Central memory CD8-positive, alpha-beta T cell (primary cell): ENCODE measurements at regions not wholly inside any gene's neighbourhood (a gene's known extent, or its start where the extent isn't known, plus 50 kb on each side); places are given as distances from the start of the nearest gene placed in this dataset.

Source experiments
- ATAC-seq: fragments of 150-1000 bp; cut with Tn5 transposase; replicated peaks from 2 replicates; pipeline ENCODE4 v1.10.0; 2022; ENCODE audit warnings: mild to moderate bottlenecking, moderate FRiP score, moderate number of reproducible peaks; ENCODE audit not compliant: poor library complexity, severe bottlenecking; ENCODE audit errors: extremely low read depth
- DNase-seq, 2 donors: peaks; one replicate each; pipeline ENCODE4 v3.0.0; 2021; ENCODE audit warnings: low spot score in 2 of 2
- H3K27ac Mint-ChIP-seq: one replicate; pipeline ENCODE4 v1.8.0; 2022; ENCODE audit warnings: low read depth, mild to moderate bottlenecking, moderate library complexity, mixed read lengths
- H3K27me3 Mint-ChIP-seq: one replicate; pipeline ENCODE4 v1.8.0; 2022; ENCODE audit warnings: mixed read lengths
- H3K36me3 Mint-ChIP-seq: one replicate; pipeline ENCODE4 v1.8.0; 2022; ENCODE audit warnings: mild to moderate bottlenecking, moderate library complexity, mixed read lengths; ENCODE audit not compliant: insufficient read depth
- H3K4me1 Mint-ChIP-seq: one replicate; pipeline ENCODE4 v1.8.0; 2022; ENCODE audit warnings: mixed read lengths
- H3K4me3 Mint-ChIP-seq: one replicate; pipeline ENCODE4 v1.8.0; 2022; ENCODE audit warnings: mild to moderate bottlenecking, moderate library complexity, mixed read lengths
- H3K9me3 Mint-ChIP-seq: one replicate; pipeline ENCODE4 v1.8.0; 2022; ENCODE audit warnings: mixed read lengths

DNA sequence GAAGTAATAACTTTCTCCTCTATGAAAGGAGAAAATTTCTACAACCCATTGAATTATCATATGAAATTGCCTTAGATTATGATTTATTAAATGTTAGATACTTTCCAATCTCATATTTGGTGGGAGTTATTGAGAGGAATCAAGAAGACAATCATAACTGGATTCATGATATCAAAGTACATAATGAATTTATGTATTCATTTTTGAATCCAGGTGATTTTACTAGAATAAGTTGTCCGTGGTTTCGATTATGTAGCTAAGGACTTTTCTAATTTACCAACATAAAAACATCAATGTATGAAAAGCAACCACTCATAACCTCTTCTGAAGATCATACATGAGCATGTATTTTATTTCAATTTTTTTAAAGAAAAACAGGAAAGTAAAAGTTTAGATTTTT lies 1225.0 kb upstream of the MIR17HG start:
- Mint-ChIP-seq H3K4me1 (no peaks in the 10 kb centered on the region), H3K27ac (no peak overlapping the region), H3K36me3 (no peaks in the 10 kb centered on the region), H3K9me3 (peaks cover 33% of the 10 kb centered on the region), H3K4me3 (no peak overlapping the region), H3K27me3 (no peaks in the 10 kb centered on the region)
- no peak for ATAC-seq
- no peak for DNase-seq

GRCh38 chr13:90135558-90135957 lies 1211.9 kb upstream of the MIR17HG start:
- no peaks in the 10 kb centered on the region for H3K27me3 Mint-ChIP-seq
- peaks cover 1% of the 10 kb centered on the region for H3K36me3 Mint-ChIP-seq
- no peaks in the 10 kb centered on the region for H3K9me3 Mint-ChIP-seq
- H3K4me1 Mint-ChIP-seq: no peaks in the 10 kb centered on the region
- DNase-seq: no peak
- no peak for ATAC-seq
- H3K27ac Mint-ChIP-seq: no peak overlapping the region
- H3K4me3 Mint-ChIP-seq: no peak overlapping the region

GRCh38 chr13:90142251-90142650 lies 1205.2 kb upstream of the MIR17HG start:
- Mint-ChIP-seq H3K27me3 (no peaks in the 10 kb centered on the region), H3K36me3 (peaks cover 1% of the 10 kb centered on the region), H3K9me3 (no peaks in the 10 kb centered on the region), H3K4me3 (no peak overlapping the region), H3K4me1 (no peaks in the 10 kb centered on the region), H3K27ac (no peak overlapping the region)
- DNase-seq: no peak
- no peak for ATAC-seq

GRCh38 chr13:90154311-90154960 lies 1193.1 kb upstream of the MIR17HG start:
- Mint-ChIP-seq H3K36me3 (no peaks in the 10 kb centered on the region), H3K9me3 (peaks cover 28% of the 10 kb centered on the region), H3K27me3 (no peaks in the 10 kb centered on the region), H3K4me1 (no peaks in the 10 kb centered on the region), H3K27ac (no peak overlapping the region), H3K4me3 (no peak overlapping the region)
- no peak for ATAC-seq
- no peak for DNase-seq

- no peaks in the 10 kb centered on the region for H3K36me3 Mint-ChIP-seq
- no peak for DNase-seq
- no peak overlapping the region for H3K27ac Mint-ChIP-seq
- no peaks in the 10 kb centered on the region for H3K27me3 Mint-ChIP-seq
- H3K4me1 Mint-ChIP-seq: no peaks in the 10 kb centered on the region
- H3K9me3 Mint-ChIP-seq: peaks cover 19% of the 10 kb centered on the region
- H3K4me3 Mint-ChIP-seq: no peak overlapping the region
- ATAC-seq: no peak
These were observed 1191.1 kb upstream of the MIR17HG start for GRCh38 chr13:90156390-90156789.

- Mint-ChIP-seq H3K4me3 (no peak overlapping the region), H3K27me3 (no peaks in the 10 kb centered on the region), H3K4me1 (no peaks in the 10 kb centered on the region), H3K36me3 (no peaks in the 10 kb centered on the region), H3K27ac (no peak overlapping the region), H3K9me3 (peaks cover 22% of the 10 kb centered on the region)
- ATAC-seq: no peak
- DNase-seq: no peak
These were observed 1178.5 kb upstream of the MIR17HG start for GRCh38 chr13:90168953-90169352.

- Mint-ChIP-seq H3K9me3 (peaks cover 16% of the 10 kb centered on the region), H3K4me3 (no peak overlapping the region), H3K27ac (no peak overlapping the region), H3K36me3 (no peaks in the 10 kb centered on the region), H3K27me3 (no peaks in the 10 kb centered on the region), H3K4me1 (no peaks in the 10 kb centered on the region)
- no peak for DNase-seq
- no peak for ATAC-seq
These were observed 1177.3 kb upstream of the MIR17HG start for GRCh38 chr13:90170208-90170607.

- DNase-seq: no peak
- Mint-ChIP-seq H3K27ac (no peak overlapping the region), H3K9me3 (peaks cover 19% of the 10 kb centered on the region), H3K27me3 (no peaks in the 10 kb centered on the region), H3K4me3 (no peak overlapping the region), H3K36me3 (no peaks in the 10 kb centered on the region), H3K4me1 (no peaks in the 10 kb centered on the region)
- ATAC-seq: no peak
These were observed 1175.8 kb upstream of the MIR17HG start for GRCh38 chr13:90171649-90172048.

- Mint-ChIP-seq H3K27ac (no peak overlapping the region), H3K4me3 (no peak overlapping the region), H3K4me1 (no peaks in the 10 kb centered on the region), H3K9me3 (peaks cover 6% of the 10 kb centered on the region), H3K36me3 (no peaks in the 10 kb centered on the region), H3K27me3 (no peaks in the 10 kb centered on the region)
- ATAC-seq (no peak), DNase-seq (no peak)
These were observed 1170.0 kb upstream of the MIR17HG start for GRCh38 chr13:90177512-90177911.

DNA sequence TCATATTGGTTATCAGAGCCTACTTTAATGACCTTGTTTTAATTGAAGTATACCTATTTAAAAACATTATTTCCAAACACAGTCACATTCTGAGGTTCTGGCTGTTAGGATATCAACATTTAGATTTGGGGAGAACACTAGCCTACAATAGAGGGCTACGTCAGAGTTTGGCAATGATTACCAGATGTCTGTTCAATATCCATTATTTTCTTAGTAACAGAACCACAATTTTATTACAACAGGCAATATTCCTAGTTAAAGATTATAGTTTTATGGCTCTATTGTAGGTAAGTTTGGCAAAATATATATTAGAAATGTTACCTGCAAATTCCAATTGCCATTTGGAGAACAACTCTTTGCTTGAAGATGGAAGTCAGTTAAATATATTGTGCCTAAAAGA lies 1163.1 kb upstream of the MIR17HG start:
- Mint-ChIP-seq H3K9me3 (peaks cover 8% of the 10 kb centered on the region), H3K36me3 (no peaks in the 10 kb centered on the region), H3K4me3 (no peak overlapping the region), H3K27ac (no peak overlapping the region), H3K4me1 (no peaks in the 10 kb centered on the region), H3K27me3 (no peaks in the 10 kb centered on the region)
- DNase-seq (no peak), ATAC-seq (no peak)

- Mint-ChIP-seq H3K9me3 (peaks cover 8% of the 10 kb centered on the region), H3K27ac (no peak overlapping the region), H3K4me3 (no peak overlapping the region), H3K4me1 (no peaks in the 10 kb centered on the region), H3K36me3 (no peaks in the 10 kb centered on the region), H3K27me3 (no peaks in the 10 kb centered on the region)
- ATAC-seq: no peak
- no peak for DNase-seq
These were observed 1161.8 kb upstream of the MIR17HG start for GRCh38 chr13:90185734-90186133.

DNA sequence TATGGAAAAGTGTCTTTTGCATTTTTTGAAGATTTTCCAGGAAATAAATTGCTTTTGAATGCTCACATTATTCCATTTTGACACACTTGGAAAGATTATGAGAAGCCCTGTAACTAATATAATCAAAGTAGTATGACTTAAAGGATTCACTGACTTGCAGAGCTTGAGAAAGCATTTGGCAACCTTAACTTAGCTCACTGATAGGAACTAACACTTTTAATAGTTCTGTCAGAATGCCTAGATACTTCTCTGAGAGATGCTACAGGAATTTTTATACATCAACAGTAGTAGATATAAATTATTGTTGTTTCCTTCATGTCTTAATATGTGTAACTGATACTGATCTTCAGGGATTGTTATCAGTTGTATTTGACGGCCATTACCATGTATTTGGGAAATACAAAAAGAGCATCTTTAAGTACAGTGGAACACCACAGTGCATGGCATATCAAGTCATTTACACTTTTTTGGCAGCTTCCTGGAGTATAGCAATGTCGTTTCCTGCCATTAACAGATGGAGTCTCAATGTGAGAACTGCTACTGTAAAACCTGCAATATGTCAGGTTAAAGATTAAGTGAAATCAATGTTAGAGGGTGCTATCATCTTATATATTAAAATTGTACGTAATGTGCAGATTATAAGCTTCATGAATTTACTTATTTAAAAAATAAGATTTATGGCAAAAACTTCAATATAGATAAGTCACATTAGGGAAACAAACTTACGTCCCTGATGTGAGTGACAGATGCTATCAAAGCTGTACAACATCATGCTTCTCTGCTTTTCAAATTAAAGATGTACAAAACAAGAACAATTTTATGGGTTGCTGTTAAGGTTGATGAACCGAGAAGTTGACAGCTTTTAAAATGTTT lies 1159.8 kb upstream of the MIR17HG start:
- no peaks in the 10 kb centered on the region for H3K4me1 Mint-ChIP-seq
- H3K9me3 Mint-ChIP-seq: peaks cover 8% of the 10 kb centered on the region
- DNase-seq (no peak), ATAC-seq (no peak)
- H3K27me3 Mint-ChIP-seq: no peaks in the 10 kb centered on the region
- peaks cover under 1% of the 10 kb centered on the region for H3K36me3 Mint-ChIP-seq
- H3K4me3 Mint-ChIP-seq: no peak overlapping the region
- no peak overlapping the region for H3K27ac Mint-ChIP-seq

DNA sequence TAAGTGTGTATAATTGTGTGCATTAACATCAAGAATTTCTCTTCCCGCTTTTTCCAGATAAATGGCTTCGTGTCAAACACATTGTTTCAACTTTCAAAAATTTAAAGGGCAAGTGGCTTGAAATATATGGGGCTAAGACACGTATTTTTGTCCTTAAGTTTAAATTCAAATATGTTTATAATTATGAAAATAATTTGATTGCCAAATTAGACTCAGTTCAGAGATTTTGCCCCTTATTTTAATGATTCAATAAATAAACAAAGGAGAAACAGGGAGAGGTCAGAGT lies 1159.2 kb upstream of the MIR17HG start:
- DNase-seq: no peak
- no peak overlapping the region for H3K4me3 Mint-ChIP-seq
- no peak for ATAC-seq
- H3K36me3 Mint-ChIP-seq: peaks cover 2% of the 10 kb centered on the region
- H3K27me3 Mint-ChIP-seq: no peaks in the 10 kb centered on the region
- H3K27ac Mint-ChIP-seq: no peak overlapping the region
- H3K4me1 Mint-ChIP-seq: no peaks in the 10 kb centered on the region
- H3K9me3 Mint-ChIP-seq: peaks cover 8% of the 10 kb centered on the region
